ENCODE measurements at regions not wholly inside any gene's neighbourhood (a gene's known extent, or its start where the extent isn't known, plus 50 kb on each side); places are given as distances from the start of the nearest gene placed in this dataset.
"Not testable (repeated sequence)": the region's sequence is repeated elsewhere in the genome, so short reads cannot be mapped to it uniquely, and the experiment has no call there.

DNA sequence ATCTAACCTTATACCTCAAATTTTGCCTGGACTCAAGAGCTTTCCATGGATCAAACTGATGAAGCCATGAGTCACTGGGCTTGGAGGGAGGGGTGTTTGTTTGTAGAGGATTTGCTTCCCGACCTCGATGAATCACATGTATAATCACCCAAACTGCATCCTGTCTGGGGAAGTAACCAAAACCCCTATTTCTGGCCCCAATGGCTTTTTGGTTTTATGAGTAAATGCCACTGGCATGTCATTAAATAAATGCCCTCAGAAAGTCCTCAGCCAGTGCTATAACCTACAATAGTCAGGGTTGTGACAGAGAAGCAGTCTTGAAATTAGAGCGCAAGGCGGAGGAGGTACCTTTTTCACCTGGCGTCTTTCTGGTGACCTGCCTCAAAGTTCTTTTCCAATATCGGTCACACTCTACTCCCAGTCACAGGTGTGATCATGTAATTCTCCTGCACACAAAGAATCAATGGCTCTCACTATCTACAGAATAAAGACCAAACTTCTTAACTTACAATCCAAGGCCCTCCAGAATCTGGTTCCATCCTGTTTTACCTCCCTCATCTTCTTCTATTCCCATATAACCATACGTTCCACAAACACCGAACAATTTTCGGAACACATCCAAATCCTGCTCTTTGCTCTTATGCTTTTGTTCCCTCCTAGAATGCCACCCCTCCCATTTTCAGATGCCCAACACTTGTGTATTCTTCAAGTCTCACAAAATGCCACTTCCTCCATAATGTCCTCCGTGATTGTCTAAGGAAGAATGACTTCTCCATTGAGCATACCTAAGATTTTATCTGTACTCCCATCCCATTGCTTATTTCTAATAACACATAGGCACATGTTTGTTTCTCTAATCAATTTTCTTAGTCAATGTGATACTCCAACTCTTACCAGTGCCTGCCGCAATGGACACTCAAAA lies 81.3 kb upstream of the BLID start:
- no peaks in the 10 kb centered on the region for H3K4me1 ChIP-seq (ENCODE audit: control insufficient read depth, insufficient read depth, low read length)
- no peaks in the 10 kb centered on the region for H3K9me3 ChIP-seq (ENCODE audit: control insufficient read depth, insufficient read depth, low read length)

DNA sequence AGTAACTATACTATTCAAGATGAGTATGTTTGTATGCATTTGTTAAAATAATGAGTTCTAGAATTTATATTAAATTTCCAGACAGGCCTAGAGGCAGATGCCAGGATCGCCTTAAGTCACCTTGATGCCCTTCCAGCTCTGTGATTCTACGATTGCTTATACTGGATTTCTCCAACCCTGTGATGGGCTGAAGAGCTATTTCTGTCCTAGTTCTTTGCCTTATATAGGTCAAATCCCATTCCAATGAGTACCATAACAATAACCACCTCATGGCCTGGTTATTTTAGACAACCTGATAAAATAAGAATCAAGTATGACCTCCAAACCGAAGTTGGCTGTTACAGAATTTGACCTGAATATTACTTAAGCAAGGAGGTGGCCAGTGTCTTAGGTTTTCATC lies 79.8 kb upstream of the BLID start:
- Histone ChIP-seq H3K36me3 (ENCODE audit: control insufficient read depth, insufficient read depth, low read length) (no peaks in the 10 kb centered on the region), H3K4me3 (ENCODE audit: low read depth, low read length) (no peak overlapping the region), H3K9me3 (ENCODE audit: control insufficient read depth, insufficient read depth, low read length) (no peaks in the 10 kb centered on the region), H3K9ac (ENCODE audit: low read depth, low read length) (no peak overlapping the region), H3K27me3 (ENCODE audit: control insufficient read depth, insufficient read depth, low read length) (no peaks in the 10 kb centered on the region), H3K4me1 (ENCODE audit: control insufficient read depth, insufficient read depth, low read length) (no peaks in the 10 kb centered on the region)

More for the DNA sequence above, 81.3 kb upstream of the BLID start:
- Histone ChIP-seq H3K4me3 (ENCODE audit: low read depth, low read length) (no peak overlapping the region), H3K9ac (ENCODE audit: low read depth, low read length) (no peak overlapping the region), H3K27me3 (ENCODE audit: control insufficient read depth, insufficient read depth, low read length) (peaks cover 5% of the 10 kb centered on the region), H3K36me3 (ENCODE audit: control insufficient read depth, insufficient read depth, low read length) (no peaks in the 10 kb centered on the region)

DNA sequence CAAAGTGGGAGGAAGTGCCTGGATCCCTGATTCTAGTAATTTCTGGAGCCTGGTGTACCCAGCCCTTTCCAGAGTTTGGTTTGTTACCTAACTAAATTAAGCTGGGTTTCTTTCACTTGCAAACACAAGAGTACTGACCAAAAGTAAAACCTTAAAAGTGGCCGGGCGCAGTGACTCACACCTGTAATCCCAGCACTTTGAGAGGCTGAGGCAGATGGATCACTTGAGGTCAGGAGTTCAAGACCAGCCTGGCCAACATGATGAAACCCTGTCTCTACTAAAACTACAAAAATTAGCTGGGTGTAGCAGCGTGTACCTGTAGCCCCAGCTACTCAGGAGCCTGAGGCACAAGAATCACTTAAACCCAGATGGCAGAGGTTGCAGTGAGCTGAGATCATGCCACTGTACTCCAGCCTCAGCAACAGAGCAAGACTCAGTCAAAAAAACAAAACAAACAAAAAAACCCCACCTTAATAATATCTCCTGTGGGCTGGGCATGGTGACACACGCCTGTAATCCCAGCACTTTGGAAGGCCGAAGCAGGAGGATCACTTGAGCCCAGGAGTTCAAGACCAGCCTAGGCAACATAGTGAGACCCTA lies 78.0 kb upstream of the BLID start:
- H3K9ac ChIP-seq (ENCODE audit: low read depth, low read length); H3K4me3 ChIP-seq (ENCODE audit: low read depth, low read length); H3K27me3 ChIP-seq (ENCODE audit: control insufficient read depth, insufficient read depth, low read length); H3K4me1 ChIP-seq (ENCODE audit: control insufficient read depth, insufficient read depth, low read length); H3K36me3 ChIP-seq (ENCODE audit: control insufficient read depth, insufficient read depth, low read length); H3K9me3 ChIP-seq (ENCODE audit: control insufficient read depth, insufficient read depth, low read length): not testable (repeated sequence)

DNA sequence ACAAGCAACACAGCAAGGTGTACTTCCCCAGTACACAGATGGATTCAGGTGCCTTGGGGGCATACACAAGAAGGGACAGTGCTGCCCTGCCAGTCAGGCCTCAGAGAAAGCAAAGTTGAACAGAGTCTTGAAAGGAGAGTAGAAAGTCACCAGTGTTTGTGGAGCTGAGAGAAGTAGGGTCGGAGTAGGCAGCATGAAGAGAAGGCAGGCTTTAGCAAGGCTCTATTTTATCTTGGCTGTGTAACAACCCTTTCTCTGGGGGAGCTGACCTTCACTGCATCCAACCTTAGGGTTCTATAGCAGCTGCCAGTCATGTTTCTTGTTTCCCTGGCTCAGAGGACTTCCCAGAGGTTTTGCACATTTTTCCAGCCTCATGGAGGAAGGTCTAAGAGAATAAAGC lies 77.4 kb upstream of the BLID start:
- Histone ChIP-seq H3K27me3 (ENCODE audit: control insufficient read depth, insufficient read depth, low read length) (no peaks in the 10 kb centered on the region), H3K9ac (ENCODE audit: low read depth, low read length) (no peak overlapping the region), H3K4me3 (ENCODE audit: low read depth, low read length) (no peak overlapping the region), H3K4me1 (ENCODE audit: control insufficient read depth, insufficient read depth, low read length) (no peaks in the 10 kb centered on the region), H3K36me3 (ENCODE audit: control insufficient read depth, insufficient read depth, low read length) (no peaks in the 10 kb centered on the region), H3K9me3 (ENCODE audit: control insufficient read depth, insufficient read depth, low read length) (no peaks in the 10 kb centered on the region)

DNA sequence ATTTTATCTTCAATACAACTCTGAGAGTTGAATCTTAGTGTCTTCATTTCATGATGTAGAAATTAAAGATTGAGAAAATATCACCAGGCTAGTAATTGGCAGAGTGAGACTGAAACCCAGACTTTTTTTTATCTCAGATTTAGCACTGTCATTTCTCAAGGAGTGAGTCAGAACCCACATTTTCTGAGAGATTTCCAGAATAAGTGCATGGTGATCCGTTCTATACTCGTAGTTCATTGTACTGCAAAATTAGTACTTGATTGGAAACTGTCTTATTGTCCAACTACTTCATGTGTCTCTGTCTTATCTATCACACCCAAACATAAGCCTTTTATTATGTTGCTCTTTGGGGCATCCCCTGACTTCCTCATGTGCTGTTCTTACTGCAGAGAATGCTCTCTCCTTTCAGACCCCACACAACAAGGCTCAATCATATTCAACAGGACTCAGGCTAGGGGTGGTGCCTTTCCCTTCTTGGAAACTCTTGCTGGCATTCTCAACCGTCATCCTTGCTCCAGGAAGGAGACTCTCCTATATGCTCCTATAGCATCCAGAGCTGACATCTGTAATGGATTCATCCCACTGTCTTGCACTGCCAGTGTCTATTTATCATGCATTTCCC lies 76.7 kb upstream of the BLID start:
- Histone ChIP-seq H3K4me3 (ENCODE audit: low read depth, low read length) (no peak overlapping the region), H3K9ac (ENCODE audit: low read depth, low read length) (no peak overlapping the region), H3K4me1 (ENCODE audit: control insufficient read depth, insufficient read depth, low read length) (no peaks in the 10 kb centered on the region), H3K9me3 (ENCODE audit: control insufficient read depth, insufficient read depth, low read length) (no peaks in the 10 kb centered on the region), H3K27me3 (ENCODE audit: control insufficient read depth, insufficient read depth, low read length) (no peaks in the 10 kb centered on the region), H3K36me3 (ENCODE audit: control insufficient read depth, insufficient read depth, low read length) (no peaks in the 10 kb centered on the region)

DNA sequence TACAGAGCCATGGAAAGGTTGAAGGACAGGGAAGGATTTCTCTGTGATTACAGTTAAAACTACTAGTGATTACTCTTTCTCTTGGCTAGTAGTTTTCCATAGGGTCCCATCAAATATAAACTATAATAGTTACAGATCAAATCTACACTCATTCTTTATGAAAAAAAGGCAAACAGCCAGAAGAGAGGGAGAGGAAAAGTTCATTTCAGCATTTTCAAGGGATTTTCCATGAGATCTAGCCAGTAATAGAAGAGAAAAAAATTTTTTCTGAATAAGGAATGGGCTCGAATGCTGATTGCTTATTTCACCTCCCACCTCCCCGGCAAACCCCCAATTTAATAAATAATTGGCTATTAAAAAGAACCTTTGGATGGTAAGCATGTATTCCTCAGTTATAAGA lies 74.8 kb upstream of the BLID start:
- Histone ChIP-seq H3K4me1 (ENCODE audit: control insufficient read depth, insufficient read depth, low read length) (no peaks in the 10 kb centered on the region), H3K36me3 (ENCODE audit: control insufficient read depth, insufficient read depth, low read length) (no peaks in the 10 kb centered on the region), H3K27me3 (ENCODE audit: control insufficient read depth, insufficient read depth, low read length) (no peaks in the 10 kb centered on the region), H3K9ac (ENCODE audit: low read depth, low read length) (no peak overlapping the region), H3K9me3 (ENCODE audit: control insufficient read depth, insufficient read depth, low read length) (no peaks in the 10 kb centered on the region), H3K4me3 (ENCODE audit: low read depth, low read length) (no peak overlapping the region)

DNA sequence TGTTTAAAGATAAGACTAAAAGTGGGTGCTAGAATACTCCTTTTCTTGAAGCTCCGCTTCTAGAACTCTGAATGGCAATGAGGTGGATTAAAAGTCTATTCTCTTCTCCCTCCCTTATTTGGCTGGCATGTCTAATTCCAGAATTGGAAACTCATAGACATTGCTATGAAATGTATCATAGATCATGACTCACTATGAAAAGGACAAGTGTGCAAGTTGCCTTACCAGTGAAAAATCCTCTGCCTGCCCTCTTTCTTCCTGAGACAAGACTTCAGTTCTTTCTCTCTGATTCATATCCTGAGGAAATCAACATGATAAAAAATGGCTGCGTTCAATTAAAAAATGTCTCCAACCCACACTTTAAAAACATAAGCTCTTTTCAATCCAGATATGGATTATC lies 73.2 kb upstream of the BLID start:
- Histone ChIP-seq H3K9ac (ENCODE audit: low read depth, low read length) (no peak overlapping the region), H3K27me3 (ENCODE audit: control insufficient read depth, insufficient read depth, low read length) (no peaks in the 10 kb centered on the region), H3K4me1 (ENCODE audit: control insufficient read depth, insufficient read depth, low read length) (no peaks in the 10 kb centered on the region), H3K4me3 (ENCODE audit: low read depth, low read length) (no peak overlapping the region), H3K36me3 (ENCODE audit: control insufficient read depth, insufficient read depth, low read length) (no peaks in the 10 kb centered on the region), H3K9me3 (ENCODE audit: control insufficient read depth, insufficient read depth, low read length) (no peaks in the 10 kb centered on the region)

DNA sequence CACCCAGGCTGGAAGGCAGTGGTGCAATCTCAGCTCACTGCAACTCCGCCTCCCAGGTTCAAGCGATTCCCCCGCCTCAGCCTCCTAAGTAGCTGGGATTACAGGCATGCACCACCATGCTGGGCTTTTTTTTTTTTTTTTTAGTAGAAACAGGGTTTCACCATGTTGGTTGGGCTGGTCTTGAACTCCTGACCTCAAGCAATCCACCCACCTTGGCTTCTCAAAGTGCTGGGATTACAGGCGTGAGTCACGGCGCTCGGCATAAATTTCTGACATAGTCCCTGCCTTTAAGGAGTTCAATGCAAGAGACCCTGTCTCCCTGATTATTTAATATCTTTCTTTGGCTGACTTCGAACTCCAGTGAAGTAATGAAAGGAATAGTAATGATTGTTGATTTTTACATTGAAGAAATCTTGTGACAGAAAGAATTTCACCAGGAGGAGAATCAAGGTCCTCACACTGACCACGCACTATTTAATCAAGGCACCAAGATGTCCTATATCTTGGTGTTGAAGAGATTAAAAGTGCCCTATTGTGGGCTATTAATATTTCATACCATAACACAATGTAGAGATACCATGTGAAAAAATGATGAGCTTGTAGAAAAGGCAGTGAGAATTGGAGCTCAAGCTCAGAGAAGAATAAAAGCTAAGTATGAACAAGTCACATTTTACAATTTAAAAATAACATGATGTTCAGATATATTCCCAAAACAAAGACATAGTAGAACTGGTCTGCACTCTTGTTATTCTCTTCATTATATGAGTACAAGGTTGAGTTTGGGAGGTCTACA lies 71.6 kb upstream of the BLID start:
- no peaks in the 10 kb centered on the region for H3K4me1 ChIP-seq (ENCODE audit: control insufficient read depth, insufficient read depth, low read length)
- no peak overlapping the region for H3K9ac ChIP-seq (ENCODE audit: low read depth, low read length)
- H3K27me3 ChIP-seq (ENCODE audit: control insufficient read depth, insufficient read depth, low read length): no peaks in the 10 kb centered on the region
- H3K9me3 ChIP-seq (ENCODE audit: control insufficient read depth, insufficient read depth, low read length): no peaks in the 10 kb centered on the region
- no peak overlapping the region for H3K4me3 ChIP-seq (ENCODE audit: low read depth, low read length)
- H3K36me3 ChIP-seq (ENCODE audit: control insufficient read depth, insufficient read depth, low read length): no peaks in the 10 kb centered on the region

DNA sequence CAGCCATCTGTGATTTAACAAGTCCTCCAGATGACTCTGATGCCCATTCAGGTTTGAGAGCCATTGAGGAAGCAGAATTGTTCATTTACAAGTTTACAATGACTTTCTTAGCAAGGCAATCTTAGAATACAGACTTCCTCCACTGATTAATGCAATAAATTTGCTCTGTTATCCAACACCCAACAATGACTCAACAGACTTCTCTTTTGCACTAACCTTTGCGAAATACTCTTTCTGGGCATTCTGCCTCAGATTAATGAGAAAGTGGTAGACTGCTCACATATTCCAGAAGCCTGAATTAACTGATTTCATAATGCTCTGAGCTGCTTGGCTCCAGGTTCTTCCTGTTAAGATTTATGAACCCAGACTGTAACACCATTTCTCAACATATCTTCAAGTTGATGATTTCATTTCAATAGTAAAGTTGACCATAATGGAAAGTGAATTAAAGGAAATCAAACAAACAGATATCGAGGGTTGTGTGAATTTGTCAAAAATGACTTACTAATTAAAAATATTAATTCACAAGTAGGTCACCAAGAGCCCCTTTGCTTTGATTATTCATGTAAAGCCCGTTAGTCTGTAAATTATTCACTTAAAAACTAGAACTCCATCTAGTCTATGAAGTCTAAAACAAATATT lies 70.5 kb upstream of the BLID start:
- Histone ChIP-seq H3K4me3 (ENCODE audit: low read depth, low read length) (no peak overlapping the region), H3K9ac (ENCODE audit: low read depth, low read length) (no peak overlapping the region), H3K27me3 (ENCODE audit: control insufficient read depth, insufficient read depth, low read length) (no peaks in the 10 kb centered on the region), H3K4me1 (ENCODE audit: control insufficient read depth, insufficient read depth, low read length) (no peaks in the 10 kb centered on the region), H3K36me3 (ENCODE audit: control insufficient read depth, insufficient read depth, low read length) (no peaks in the 10 kb centered on the region), H3K9me3 (ENCODE audit: control insufficient read depth, insufficient read depth, low read length) (no peaks in the 10 kb centered on the region)

DNA sequence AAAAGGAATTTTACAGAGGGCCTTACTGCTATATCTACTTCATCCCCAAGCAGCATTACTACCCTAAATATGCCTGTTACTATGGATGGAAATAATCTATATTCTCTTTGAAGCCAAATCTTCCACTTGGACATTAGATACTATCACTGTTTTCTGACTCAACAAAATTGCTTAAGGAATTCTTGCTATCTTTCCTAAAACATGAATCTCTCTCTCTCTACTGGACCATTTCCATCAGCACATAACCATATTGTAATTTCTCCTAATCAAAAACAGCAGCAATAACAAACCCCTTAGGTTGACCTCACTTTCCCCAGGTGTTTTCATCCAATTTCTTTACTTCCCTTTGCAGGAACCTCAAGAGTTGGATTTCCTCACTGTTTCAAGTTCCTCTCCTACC lies 67.9 kb upstream of the BLID start:
- Histone ChIP-seq H3K36me3 (ENCODE audit: control insufficient read depth, insufficient read depth, low read length) (no peaks in the 10 kb centered on the region), H3K4me3 (ENCODE audit: low read depth, low read length) (no peak overlapping the region), H3K9ac (ENCODE audit: low read depth, low read length) (no peak overlapping the region), H3K4me1 (ENCODE audit: control insufficient read depth, insufficient read depth, low read length) (peaks cover 4% of the 10 kb centered on the region), H3K9me3 (ENCODE audit: control insufficient read depth, insufficient read depth, low read length) (no peaks in the 10 kb centered on the region), H3K27me3 (ENCODE audit: control insufficient read depth, insufficient read depth, low read length) (no peaks in the 10 kb centered on the region)

DNA sequence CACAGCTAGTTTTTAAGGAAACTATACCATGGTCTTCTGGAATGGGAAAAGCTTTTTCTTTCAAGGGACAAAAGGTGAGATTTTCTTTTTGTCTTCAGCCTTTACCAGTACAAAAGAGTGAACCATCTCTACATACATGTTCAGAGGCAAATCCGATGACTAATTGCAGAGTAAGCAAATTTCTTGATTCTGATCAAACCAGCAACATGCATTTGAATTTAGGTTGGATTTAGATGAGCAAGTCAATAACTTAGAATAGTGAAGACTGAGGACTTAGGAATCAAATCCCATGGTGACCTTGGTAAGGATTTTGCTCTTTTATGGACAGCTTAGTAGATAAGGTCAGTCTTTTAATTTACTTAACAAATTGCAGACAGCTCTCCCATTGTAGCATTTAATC lies 65.9 kb upstream of the BLID start:
- H3K4me3 ChIP-seq (ENCODE audit: low read depth, low read length): no peak overlapping the region
- no peaks in the 10 kb centered on the region for H3K9me3 ChIP-seq (ENCODE audit: control insufficient read depth, insufficient read depth, low read length)
- no peaks in the 10 kb centered on the region for H3K36me3 ChIP-seq (ENCODE audit: control insufficient read depth, insufficient read depth, low read length)
- no peak overlapping the region for H3K9ac ChIP-seq (ENCODE audit: low read depth, low read length)
- no peaks in the 10 kb centered on the region for H3K27me3 ChIP-seq (ENCODE audit: control insufficient read depth, insufficient read depth, low read length)
- peaks cover 4% of the 10 kb centered on the region for H3K4me1 ChIP-seq (ENCODE audit: control insufficient read depth, insufficient read depth, low read length)
